BLaER1 treated with 17β-estradiol and CSF1 and Interleukin-3, amounts not matched to agents 10 nM and 100 nM (cell line): ENCODE measurements at regions not wholly inside any gene's neighbourhood (a gene's known extent, or its start where the extent isn't known, plus 50 kb on each side); places are given as distances from the start of the nearest gene placed in this dataset.

Experiments
- H3K27ac ChIP-seq, 11 experiments: shearing (Covaris generic); formaldehyde crosslinking; 2 replicates each; pipeline ENCODE4 v1.8.1; 2022
- H3K27me3 ChIP-seq, 11 experiments: shearing (Covaris generic); formaldehyde crosslinking; 2 replicates each; pipeline ENCODE4 v1.8.1; 2022
- H3K36me3 ChIP-seq, 11 experiments: shearing (Covaris generic); formaldehyde crosslinking; 2 replicates each; pipeline ENCODE4 v1.8.1; 2022
- H3K4me1 ChIP-seq, 10 experiments: shearing (Covaris generic); formaldehyde crosslinking; 2 replicates each; pipeline ENCODE4 v1.8.1; 2022
- H3K4me2 ChIP-seq, 11 experiments: shearing (Covaris generic); formaldehyde crosslinking; 2 replicates each; pipeline ENCODE4 v1.8.1; 2022
- H3K4me3 ChIP-seq, 10 experiments: shearing (Covaris generic); formaldehyde crosslinking; 2 replicates each; pipeline ENCODE4 v1.8.1; 2022
- H3K9ac ChIP-seq, 11 experiments: shearing (Covaris generic); formaldehyde crosslinking; 2 replicates each; pipeline ENCODE4 v1.8.1; 2022
- H3K9me3 ChIP-seq, 11 experiments: shearing (Covaris generic); formaldehyde crosslinking; replicated peaks in 1 of 11; 2 replicates each; pipeline ENCODE4 v1.8.1; 2022
- H4K20me1 ChIP-seq, 11 experiments: shearing (Covaris generic); formaldehyde crosslinking; 2 replicates each; pipeline ENCODE4 v1.8.1; 2022
- Cebpa-rat ChIP-seq, 11 experiments: shearing (Covaris generic); IDR thresholded peaks; 2 replicates each; pipeline ENCODE4 v1.8.1; 2022

DNA sequence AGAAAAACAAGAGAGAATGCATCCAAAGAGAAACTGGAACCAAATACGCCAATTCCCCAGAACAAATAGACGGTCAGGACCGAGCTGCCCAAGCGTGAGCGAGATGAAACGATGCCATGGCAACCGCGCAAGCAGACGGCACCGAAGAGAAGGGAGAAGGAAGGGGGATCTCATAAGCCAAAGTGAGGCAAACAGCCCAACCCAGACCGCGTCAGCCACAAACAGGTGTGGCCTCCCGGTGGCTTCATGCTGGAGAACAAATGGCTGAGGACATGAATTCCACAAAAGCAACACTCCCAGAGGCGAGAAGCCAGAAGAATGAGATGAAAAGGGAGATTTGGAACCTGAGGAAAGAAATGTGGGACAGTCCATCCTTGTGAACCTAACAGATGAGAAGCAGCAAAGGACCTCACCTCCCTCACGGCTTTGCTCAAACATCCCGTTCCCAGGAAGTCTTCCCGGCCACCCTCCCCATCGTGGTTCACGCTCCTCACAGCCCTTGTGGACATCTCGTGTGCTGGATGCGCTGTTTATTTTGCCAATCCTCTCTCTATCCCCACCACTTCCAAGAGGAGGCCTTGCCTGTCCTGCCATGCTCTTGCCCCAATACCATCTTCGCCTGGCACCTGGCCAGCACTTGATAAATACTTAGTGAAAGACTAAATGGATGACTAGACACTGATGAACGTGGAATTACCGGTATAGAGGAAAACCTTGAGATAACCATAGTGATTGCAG, 89.1 kb upstream of the RTL6 start:
- Histone ChIP-seq H3K4me2 (peak overlapping the region; percentile 18 to 68 (median 61)), H3K36me3 (no peaks in the 10 kb centered on the region), H3K9ac (no peak overlapping the region), H3K9me3 (no peaks in the 10 kb centered on the region), H3K27me3 (no peaks in the 10 kb centered on the region), H3K4me3 (no peak overlapping the region), H3K4me1 (peaks cover 15 to 38% (median 19%) of the 10 kb centered on the region in 10 experiments), H3K27ac (no peak overlapping the region; a peak in 1 of 22 replicates), H4K20me1 (no peaks in the 10 kb centered on the region; a peak in 2 of 22 replicates)
- no peak for TF ChIP-seq Cebpa-rat (IDR thresholded peaks at IDR 0.05)

DNA sequence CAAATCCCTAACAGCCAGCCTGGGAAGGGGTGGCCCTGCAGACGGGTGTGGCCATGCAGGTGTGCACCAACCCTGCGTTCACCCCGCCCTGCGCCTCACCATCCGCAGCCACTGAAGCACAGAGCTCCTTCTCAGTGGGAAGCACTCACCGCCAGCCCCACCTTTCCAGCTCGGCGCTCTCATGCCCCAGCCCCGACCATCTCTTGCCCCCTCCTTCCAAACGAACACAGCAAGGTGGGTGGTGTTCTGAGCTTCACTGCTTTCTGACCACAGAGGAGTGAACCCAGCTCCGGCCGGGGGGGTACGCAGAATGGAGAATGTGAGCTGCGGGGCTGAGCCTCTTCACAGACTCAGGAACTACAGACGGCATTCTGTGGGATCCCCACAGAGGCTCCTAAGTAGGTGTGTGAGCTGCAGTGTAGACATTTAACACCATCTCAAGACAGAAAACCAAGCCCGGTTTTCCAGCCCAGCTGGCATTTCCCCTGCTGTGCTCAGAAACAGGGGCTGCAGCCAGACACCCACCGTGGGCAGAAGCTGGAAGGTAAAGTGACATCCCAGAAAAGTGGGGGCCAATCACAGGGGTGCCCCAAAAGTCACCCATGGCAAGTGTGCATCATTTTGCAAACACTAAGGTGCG, 88.4 kb upstream of the RTL6 start:
- Histone ChIP-seq H3K36me3 (no peaks in the 10 kb centered on the region), H3K4me1 (peaks cover 13 to 35% (median 19%) of the 10 kb centered on the region in 10 experiments; a peak in 19 of 20 replicates), H3K27me3 (no peaks in the 10 kb centered on the region), H3K9ac (0 out of 22 replicates have a peak overlapping the region, but pooled peaks of 1 of the 11 experiments have one; percentile 39), H3K4me3 (no peak overlapping the region), H3K27ac (no peak overlapping the region), H3K9me3 (no peaks in the 10 kb centered on the region), H4K20me1 (no peaks in the 10 kb centered on the region; a peak in 2 of 22 replicates), H3K4me2 (peak overlapping the region; percentile 18 to 68 (median 61))
- TF ChIP-seq Cebpa-rat (IDR thresholded peaks at IDR 0.05), result no peak

DNA sequence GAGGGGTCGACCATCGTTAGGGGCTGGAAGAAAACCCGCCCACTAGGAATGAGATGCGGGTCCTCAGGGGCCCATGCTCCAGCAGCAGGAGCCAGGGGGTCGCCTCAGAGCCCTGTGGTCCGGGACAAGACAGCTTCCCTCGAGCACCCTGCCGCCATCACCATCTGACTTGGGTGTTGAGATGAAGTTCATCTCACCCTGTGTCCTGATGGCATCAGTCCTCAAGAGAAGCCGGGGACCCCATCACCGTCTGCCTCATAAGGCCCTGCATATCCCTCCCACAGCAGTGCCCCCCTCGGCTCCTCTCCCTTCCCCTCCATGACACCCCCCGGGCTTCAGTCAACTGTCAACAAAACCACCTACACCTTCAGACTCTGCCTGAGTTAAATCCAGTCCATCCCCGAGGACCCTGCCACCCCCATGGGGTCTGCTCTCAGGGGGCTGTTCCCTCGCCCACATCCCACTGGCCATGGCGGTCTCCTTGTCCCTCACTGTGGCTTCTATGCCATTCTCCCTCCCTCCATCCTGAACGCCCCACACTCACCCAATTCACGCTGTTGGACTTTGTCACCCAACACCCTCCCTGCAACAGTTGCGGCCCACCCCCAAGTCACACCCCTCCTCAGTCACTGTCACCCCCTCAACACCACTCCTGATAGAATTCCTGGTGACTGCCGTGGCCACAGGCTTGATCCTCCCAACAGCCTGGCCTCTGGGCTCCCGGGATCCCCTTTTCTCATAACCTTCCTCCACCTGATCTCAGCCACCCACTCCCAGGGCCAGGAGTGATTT, 87.7 kb upstream of the RTL6 start:
- Histone ChIP-seq H3K36me3 (no peaks in the 10 kb centered on the region), H3K4me2 (peak overlapping the region in 9 of 11 experiments; percentile 32 to 68 (median 62); a peak in 17 of 22 replicates)

DNA sequence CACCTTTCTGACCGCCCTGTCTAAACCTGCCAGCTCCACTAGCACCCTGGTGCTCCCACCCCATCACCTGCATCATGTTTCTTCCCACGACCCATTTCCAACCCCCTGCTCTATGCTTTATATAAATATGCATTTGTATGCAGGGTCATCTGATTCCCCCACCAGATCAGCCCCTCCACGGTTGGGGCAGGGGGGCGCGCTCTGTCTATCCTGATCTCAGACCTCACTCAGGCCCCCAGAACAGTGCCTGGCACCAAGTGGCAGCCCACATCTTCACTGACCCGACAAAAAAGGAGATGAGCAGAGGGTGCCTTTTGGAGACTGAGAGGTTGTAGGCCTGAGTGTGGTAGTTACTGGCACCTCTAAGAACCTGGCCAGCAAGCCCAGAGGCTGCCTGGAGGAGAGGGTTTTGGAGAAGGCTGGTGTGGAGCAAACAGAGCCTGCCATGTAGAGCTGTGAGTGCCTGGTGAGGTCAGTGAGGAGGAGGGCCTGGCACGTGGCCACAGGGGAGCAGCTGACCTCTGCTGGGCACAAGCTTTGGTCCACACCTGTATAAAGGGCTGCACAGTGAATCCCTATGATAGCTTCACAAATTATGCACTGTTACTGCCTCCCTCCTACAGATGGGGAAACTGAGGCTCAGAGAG, 86.3 kb upstream of the RTL6 start:
- H3K4me3 ChIP-seq, result no peak overlapping the region
- no peaks in the 10 kb centered on the region; a peak in 2 of 22 replicates for H4K20me1 ChIP-seq
- H3K27ac ChIP-seq, result no peak overlapping the region
- peaks cover 13 to 35% (median 19%) of the 10 kb centered on the region in 10 experiments; a peak in 19 of 20 replicates for H3K4me1 ChIP-seq
- H3K36me3 ChIP-seq, result no peaks in the 10 kb centered on the region
- no peak for TF ChIP-seq Cebpa-rat (IDR thresholded peaks at IDR 0.05)
- H3K4me2 ChIP-seq, result no peak overlapping the region
- H3K27me3 ChIP-seq, result no peaks in the 10 kb centered on the region
- no peaks in the 10 kb centered on the region for H3K9me3 ChIP-seq
- no peak overlapping the region for H3K9ac ChIP-seq

More for the DNA sequence above, 87.7 kb upstream of the RTL6 start:
- TF ChIP-seq Cebpa-rat (IDR thresholded peaks at IDR 0.05), result no peak
- no peaks in the 10 kb centered on the region for H3K27me3 ChIP-seq
- no peak overlapping the region for H3K9ac ChIP-seq
- no peaks in the 10 kb centered on the region for H3K9me3 ChIP-seq
- no peaks in the 10 kb centered on the region; a peak in 2 of 22 replicates for H4K20me1 ChIP-seq
- peaks cover 13 to 35% (median 19%) of the 10 kb centered on the region in 10 experiments; a peak in 19 of 20 replicates for H3K4me1 ChIP-seq
- no peak overlapping the region for H3K4me3 ChIP-seq
- H3K27ac ChIP-seq, result no peak overlapping the region

DNA sequence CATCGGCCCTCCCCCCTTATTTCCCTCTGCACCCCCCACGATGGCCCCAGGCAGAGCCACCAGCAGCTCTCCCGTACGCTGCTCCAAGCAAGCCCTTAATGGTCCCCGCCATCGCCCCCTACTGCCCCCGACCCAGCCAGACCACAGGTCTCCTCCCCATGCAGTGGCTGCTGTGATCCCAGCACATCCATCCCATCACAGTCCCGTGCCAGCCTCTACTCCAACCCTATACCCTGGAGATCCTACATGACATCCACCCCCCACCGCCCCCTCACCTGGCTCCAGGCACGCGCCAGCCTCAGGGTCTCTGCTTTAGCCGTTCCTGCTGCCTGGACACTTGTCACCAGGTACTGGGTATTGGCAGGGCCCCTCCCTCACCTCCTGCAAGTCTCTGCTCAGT, 85.8 kb upstream of the RTL6 start:
- TF ChIP-seq Cebpa-rat (IDR thresholded peaks at IDR 0.05), result no peak
- no peak overlapping the region for H3K9ac ChIP-seq
- peaks cover 13 to 35% (median 19%) of the 10 kb centered on the region in 10 experiments; a peak in 19 of 20 replicates for H3K4me1 ChIP-seq
- H3K4me3 ChIP-seq, result no peak overlapping the region
- no peak overlapping the region for H3K27ac ChIP-seq
- H3K9me3 ChIP-seq, result no peaks in the 10 kb centered on the region
- no peak overlapping the region for H3K4me2 ChIP-seq
- no peaks in the 10 kb centered on the region; a peak in 2 of 22 replicates for H4K20me1 ChIP-seq
- no peaks in the 10 kb centered on the region for H3K36me3 ChIP-seq
- no peaks in the 10 kb centered on the region for H3K27me3 ChIP-seq

DNA sequence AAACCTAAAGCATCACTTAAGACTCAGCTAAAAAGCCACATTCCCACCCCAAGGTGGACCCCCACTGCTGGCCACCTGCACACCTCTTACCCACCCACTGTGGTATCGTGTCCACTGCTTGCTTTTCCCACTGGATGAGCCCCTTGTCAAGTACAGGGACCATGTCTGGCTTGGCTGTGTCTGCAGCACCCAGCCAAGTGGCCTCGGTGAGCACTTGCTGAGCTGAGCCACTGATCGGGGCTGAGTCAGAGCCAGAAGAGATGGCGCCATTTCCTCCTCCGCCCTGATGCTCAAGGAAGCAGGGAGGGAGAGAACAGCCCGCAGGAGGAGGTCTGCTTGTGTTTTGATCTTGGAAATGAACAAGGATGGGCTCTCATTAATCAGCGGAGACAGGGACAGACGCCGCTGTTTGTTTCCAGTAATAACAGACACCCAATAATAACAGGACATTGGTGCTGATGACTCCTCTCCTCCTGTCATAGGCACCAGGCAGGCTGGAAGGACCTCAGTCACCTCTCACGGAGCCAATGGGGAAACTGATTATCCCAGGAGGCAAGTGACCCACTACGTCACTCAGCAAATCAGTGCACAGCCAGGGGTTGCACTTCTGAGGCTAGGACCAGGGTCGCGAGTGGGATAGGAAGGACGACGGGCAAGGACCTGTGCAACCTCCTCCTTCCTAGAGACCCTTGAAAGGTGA, 85.2 kb upstream of the RTL6 start:
- Histone ChIP-seq H3K9ac (no peak overlapping the region), H3K4me1 (peaks cover 13 to 35% (median 19%) of the 10 kb centered on the region in 10 experiments; a peak in 19 of 20 replicates), H3K9me3 (no peaks in the 10 kb centered on the region), H3K27ac (no peak overlapping the region), H3K4me2 (peak overlapping the region in 5 of 11 experiments; percentile 6 to 58 (median 17); a peak in 6 of 22 replicates), H4K20me1 (no peaks in the 10 kb centered on the region; a peak in 2 of 22 replicates), H3K27me3 (no peaks in the 10 kb centered on the region), H3K4me3 (no peak overlapping the region), H3K36me3 (no peaks in the 10 kb centered on the region)
- TF ChIP-seq Cebpa-rat (IDR thresholded peaks at IDR 0.05), result no peak

DNA sequence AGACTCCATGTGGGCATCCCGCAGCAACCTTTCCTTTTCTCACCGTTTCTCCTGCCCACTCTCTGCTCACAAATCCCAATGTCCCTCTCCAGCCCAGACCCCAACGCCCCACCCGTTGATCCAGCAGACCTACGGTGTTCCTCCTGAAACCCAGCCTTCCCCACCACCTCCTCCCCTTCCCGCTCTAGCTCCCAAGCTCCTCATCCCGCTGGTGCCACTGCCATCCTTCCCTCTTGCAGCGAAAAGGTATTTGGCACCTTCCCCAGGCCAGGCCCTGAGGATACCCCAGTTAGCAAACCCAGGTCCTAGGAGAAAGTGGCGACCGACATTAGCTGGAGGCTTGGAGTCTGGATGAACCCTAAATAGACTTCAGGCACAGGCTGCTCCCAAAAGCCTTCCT, 84.0 kb upstream of the RTL6 start:
- Histone ChIP-seq H3K4me1 (peaks cover 10 to 26% (median 13%) of the 10 kb centered on the region in 10 experiments; a peak in 19 of 20 replicates), H3K4me2 (no peak overlapping the region), H3K9ac (no peak overlapping the region), H3K4me3 (no peak overlapping the region), H3K36me3 (no peaks in the 10 kb centered on the region), H4K20me1 (no peaks in the 10 kb centered on the region; a peak in 2 of 22 replicates), H3K9me3 (no peaks in the 10 kb centered on the region), H3K27ac (no peak overlapping the region), H3K27me3 (no peaks in the 10 kb centered on the region)
- TF ChIP-seq Cebpa-rat (IDR thresholded peaks at IDR 0.05), result no peak

DNA sequence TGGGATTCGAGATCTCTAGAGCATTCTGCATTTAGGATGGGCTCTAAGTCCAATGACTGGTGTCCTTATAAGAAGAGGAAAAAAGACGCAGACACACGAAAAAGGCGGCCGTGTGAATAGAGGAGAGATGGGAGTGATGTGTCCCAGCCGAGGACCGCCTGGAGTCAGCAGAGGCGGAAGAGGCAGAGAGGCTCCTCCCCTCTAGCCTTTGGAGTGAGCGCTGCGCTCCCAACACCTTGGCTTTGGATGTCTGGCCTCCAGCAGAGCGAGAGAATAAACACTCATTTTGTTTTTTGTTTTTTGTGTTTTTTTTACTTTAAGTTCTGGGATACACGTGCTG, 83.0 kb upstream of the RTL6 start:
- H3K9ac ChIP-seq, result no peak overlapping the region
- no peaks in the 10 kb centered on the region for H3K9me3 ChIP-seq

More for the DNA sequence above, 83.0 kb upstream of the RTL6 start:
- Histone ChIP-seq H3K4me1 (peaks cover under 1 to 16% (median 6%) of the 10 kb centered on the region in 10 experiments; a peak in 17 of 20 replicates), H3K36me3 (no peaks in the 10 kb centered on the region), H3K27me3 (no peaks in the 10 kb centered on the region), H4K20me1 (no peaks in the 10 kb centered on the region; a peak in 2 of 22 replicates), H3K27ac (no peak overlapping the region), H3K4me3 (no peak overlapping the region), H3K4me2 (no peak overlapping the region)
- no peak for TF ChIP-seq Cebpa-rat (IDR thresholded peaks at IDR 0.05)
